Psoas muscle (tissue), 7 donors: ENCODE measurements at regions not wholly inside any gene's neighbourhood (a gene's known extent, or its start where the extent isn't known, plus 50 kb on each side); places are given as distances from the start of the nearest gene placed in this dataset.

Experiments used
- ATAC-seq, 4 donors: fragments of 200-7000 bp; cut with Tn5 transposase; one replicate each; pipeline ENCODE4 v1.9.1; 2020; ENCODE audit warnings: moderate library complexity in 3 of 4, mild to moderate bottlenecking in 2 of 4
- DNase-seq, 2 donors: peaks; one replicate each; pipeline ENCODE4 v3.0.0-alpha.2; 2020
- H3K27ac ChIP-seq: fragments of 200-600 bp; one replicate; pipeline ENCODE4 v1.8.0; 2022
- H3K27me3 ChIP-seq, 3 donors: fragments of 200-600 bp in 1 of 3; one replicate each; pipeline versions ENCODE4 v1.6.1 to v1.8.0; 2013 to 2022; ENCODE audit warnings: low read length in 2 of 3, mild to moderate bottlenecking in 2 of 3, moderate library complexity in 1 of 3; ENCODE audit not compliant: insufficient read depth in 3 of 3
- H3K36me3 ChIP-seq, 2 donors: fragments of 200-600 bp in 1 of 2; one replicate each; pipeline versions ENCODE4 v1.6.1 to v1.8.0; 2013 to 2022; ENCODE audit warnings: low read depth in 1 of 2, mild to moderate bottlenecking in 1 of 2, moderate library complexity in 1 of 2; ENCODE audit not compliant: insufficient read depth in 1 of 2
- H3K4me1 ChIP-seq: fragments of 200-600 bp; one replicate; pipeline ENCODE4 v1.8.0; 2022
- H3K4me3 ChIP-seq: fragments of 200-600 bp; one replicate; pipeline ENCODE4 v1.8.0; 2022; ENCODE audit warnings: mild to moderate bottlenecking
- H3K9me3 ChIP-seq: fragments of 200-600 bp; one replicate; pipeline ENCODE4 v1.8.0; 2022
- WGBS, 3 donors: extraction: QIAGEN DNeasy Blood & Tissue Kit; methylation state at CpG; one replicate each; pipeline versions ENCODE4 v1.1.6 to v1.1.7; 2013; 5-methylcytosine and 5-hydroxymethylcytosine counted together
- intact Hi-C, 2 donors: fragments of 100-400 bp; cut with DNase I; formaldehyde crosslinking; loops; one replicate each; pipeline versions ENCODE4 v1.11.0 to v1.14.2; 2022
- TF ChIP-seq, protein P1 (sequence below): fragments of 200-600 bp; IDR thresholded peaks from one replicate; pipeline ENCODE4 v1.8.0; 2022; ENCODE audit warnings: antibody characterized with exemption
- donor health status: healthy with polysubstance abuse.
- donor health status: DM: no; HTN: no; CAD: no; lungs with moderate emphysema.
- donor health status: Bipolar disorder and iron deficiency.
- donor health status: healthy.
- donor health status: DM: yes; HTN: yes; CAD: no.
- donor health status: DM: no; HTN: no; CAD: no.
- donor health status: DM: yes; HTN: yes; CAD: no.

DNA sequence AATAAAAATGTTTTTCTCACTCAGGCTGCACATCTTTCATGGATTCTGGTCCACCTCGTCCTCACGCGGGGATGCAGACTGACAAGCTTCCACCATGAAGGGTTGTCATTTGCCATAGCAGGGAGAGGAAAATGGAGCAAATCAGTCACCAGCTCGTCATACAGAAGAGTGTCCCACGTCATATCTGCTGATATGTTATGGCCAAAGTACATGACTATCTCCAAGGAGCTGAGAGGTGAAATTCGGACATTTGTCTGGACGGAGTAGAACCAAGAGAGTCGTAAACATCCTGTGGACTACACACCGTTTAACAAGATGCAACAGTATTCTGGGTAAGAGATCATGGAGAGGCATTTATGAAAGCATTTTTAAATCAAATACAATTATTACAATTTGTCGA lies 75.3 kb upstream of the MYOCD start:
- TF ChIP-seq, protein P1, sequence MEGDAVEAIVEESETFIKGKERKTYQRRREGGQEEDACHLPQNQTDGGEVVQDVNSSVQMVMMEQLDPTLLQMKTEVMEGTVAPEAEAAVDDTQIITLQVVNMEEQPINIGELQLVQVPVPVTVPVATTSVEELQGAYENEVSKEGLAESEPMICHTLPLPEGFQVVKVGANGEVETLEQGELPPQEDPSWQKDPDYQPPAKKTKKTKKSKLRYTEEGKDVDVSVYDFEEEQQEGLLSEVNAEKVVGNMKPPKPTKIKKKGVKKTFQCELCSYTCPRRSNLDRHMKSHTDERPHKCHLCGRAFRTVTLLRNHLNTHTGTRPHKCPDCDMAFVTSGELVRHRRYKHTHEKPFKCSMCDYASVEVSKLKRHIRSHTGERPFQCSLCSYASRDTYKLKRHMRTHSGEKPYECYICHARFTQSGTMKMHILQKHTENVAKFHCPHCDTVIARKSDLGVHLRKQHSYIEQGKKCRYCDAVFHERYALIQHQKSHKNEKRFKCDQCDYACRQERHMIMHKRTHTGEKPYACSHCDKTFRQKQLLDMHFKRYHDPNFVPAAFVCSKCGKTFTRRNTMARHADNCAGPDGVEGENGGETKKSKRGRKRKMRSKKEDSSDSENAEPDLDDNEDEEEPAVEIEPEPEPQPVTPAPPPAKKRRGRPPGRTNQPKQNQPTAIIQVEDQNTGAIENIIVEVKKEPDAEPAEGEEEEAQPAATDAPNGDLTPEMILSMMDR: no peak
- Histone ChIP-seq H3K4me3 (no peak overlapping the region), H3K27me3 (no peaks in the 10 kb centered on the region), H3K4me1 (no peaks in the 10 kb centered on the region), H3K36me3 (no peaks in the 10 kb centered on the region), H3K9me3 (peaks cover 3% of the 10 kb centered on the region), H3K27ac (no peak overlapping the region)
- no peak for ATAC-seq
- 88 to 89% (median 89%) methylated on average over 10 of the region's 10 CpGs for WGBS, 3 donors
- DNase-seq: no peak
- intact Hi-C loops: no loop called here

DNA sequence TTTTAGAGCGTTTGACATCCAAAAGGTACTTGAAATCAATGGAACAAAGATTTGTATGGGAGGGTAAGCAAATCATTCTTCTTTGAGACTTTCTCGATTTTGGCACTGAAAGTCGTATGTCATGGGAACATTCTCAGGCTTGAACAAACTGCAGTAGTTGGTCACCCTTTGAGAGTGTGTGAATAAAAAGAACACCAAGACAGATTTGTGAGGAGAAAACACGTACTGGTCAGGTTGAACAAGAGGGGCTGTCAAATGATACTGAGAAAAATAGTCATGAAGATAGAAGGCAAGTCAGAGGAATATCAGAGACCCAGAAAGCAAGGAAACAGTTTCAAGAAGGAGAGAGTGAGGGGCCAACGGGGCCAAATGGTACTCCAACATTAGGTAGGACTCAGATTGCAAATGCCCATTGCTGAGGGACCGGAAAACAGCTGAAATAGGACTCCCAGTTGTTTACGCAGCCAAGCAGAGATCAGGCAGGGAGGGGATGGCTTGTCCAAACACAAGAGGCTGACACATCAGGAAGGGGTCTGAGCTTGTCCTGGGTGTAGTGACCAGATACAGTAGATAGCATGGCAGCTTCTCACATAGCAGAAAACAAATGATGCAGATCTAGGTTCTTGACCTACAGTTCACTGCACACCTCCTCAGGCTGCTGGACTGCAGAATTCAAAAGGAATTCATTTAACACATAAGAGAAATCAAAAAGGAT lies 74.5 kb upstream of the MYOCD start:
- H3K27me3 ChIP-seq: no peaks in the 10 kb centered on the region
- WGBS, 3 donors: 36 to 41% (median 40%) methylated on average over 7 of the region's 7 CpGs
- TF ChIP-seq, protein P1: no peak
- DNase-seq: no peak
- intact Hi-C loops: no loop called here
- H3K36me3 ChIP-seq: no peaks in the 10 kb centered on the region
- H3K4me3 ChIP-seq: no peak overlapping the region
- no peaks in the 10 kb centered on the region for H3K4me1 ChIP-seq
- ATAC-seq: no peak
- peaks cover 3% of the 10 kb centered on the region for H3K9me3 ChIP-seq
- H3K27ac ChIP-seq: no peak overlapping the region

DNA sequence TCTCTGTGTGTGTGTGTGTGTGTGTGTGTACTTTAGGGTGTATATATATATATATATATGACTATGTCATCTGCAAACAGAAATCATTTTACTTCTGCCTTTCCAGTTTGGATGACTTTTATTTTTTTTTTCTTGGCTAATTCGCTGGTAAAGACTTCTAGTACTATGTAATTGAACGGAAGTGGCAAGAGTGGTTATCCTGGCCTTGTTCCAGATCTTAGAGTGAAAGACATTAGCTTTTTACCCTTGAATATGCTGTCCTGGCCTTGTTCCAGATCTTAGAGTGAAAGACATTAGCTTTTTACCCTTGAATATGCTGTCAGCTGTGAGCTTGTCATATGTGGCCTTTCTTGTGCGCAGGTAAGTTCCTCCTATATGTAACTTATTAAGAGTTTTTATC lies 72.7 kb upstream of the MYOCD start:
- 47 to 57% (median 51%) methylated on average over 3 of the region's 3 CpGs for WGBS, 3 donors
- Histone ChIP-seq H3K9me3 (peaks cover 3% of the 10 kb centered on the region), H3K27ac (no peak overlapping the region), H3K4me1 (no peaks in the 10 kb centered on the region), H3K4me3 (no peak overlapping the region), H3K36me3 (no peaks in the 10 kb centered on the region), H3K27me3 (no peaks in the 10 kb centered on the region)
- DNase-seq (no peak), ATAC-seq (no peak)
- intact Hi-C loops: no loop called here
- TF ChIP-seq, protein P1: no peak

DNA sequence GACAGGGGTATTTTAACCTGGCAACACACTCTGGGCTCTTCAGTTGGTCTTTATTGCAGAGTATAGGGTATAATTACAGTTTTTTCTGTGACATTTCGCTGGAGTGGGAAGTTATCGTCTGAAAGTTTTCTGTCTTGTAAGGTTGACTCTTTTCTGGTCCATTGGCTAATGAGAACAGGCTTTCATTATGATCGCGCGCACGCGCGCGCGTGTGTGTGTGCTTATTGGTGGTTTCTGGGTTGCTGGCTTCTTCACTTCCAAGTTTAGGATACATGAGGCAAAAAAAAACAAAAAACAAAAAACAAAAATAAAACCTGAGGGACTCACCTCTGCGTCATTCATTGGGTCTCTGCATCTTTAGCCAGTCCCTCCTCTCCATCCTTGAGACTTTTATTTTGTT lies 68.7 kb upstream of the MYOCD start:
- Histone ChIP-seq H3K9me3 (no peaks in the 10 kb centered on the region), H3K4me1 (no peaks in the 10 kb centered on the region), H3K27ac (no peak overlapping the region), H3K4me3 (no peak overlapping the region), H3K27me3 (no peaks in the 10 kb centered on the region), H3K36me3 (no peaks in the 10 kb centered on the region)
- intact Hi-C loops: no loop called here
- 95 to 97% (median 96%) methylated on average over 11 of the region's 11 CpGs for WGBS, 3 donors
- DNase-seq: no peak
- TF ChIP-seq, protein P1: no peak
- no peak for ATAC-seq

DNA sequence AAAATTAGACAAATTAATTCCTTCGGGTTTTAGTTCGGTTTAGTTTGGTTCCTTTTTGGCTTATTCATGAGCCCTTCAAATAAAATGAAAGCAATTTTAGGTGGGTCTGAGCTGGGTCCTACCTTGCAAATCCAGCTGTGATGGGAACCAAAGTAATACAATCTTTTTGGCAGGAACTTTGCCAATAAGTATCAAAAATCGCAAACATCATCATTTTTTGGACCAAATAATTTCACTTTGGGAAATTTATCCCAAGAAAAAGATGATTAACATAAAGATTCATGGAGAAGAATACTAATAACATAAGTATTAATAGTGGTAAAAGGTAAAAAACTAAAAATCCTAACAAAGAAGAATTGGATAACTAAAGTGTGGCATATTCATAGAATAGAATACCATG lies 67.8 kb upstream of the MYOCD start:
- H3K4me1 ChIP-seq: no peaks in the 10 kb centered on the region
- H3K36me3 ChIP-seq: no peaks in the 10 kb centered on the region
- 80 to 84% (median 81%) methylated on average over 3 of the region's 3 CpGs for WGBS, 3 donors
- H3K4me3 ChIP-seq: no peak overlapping the region
- H3K27me3 ChIP-seq: no peaks in the 10 kb centered on the region
- TF ChIP-seq, protein P1: no peak
- no peaks in the 10 kb centered on the region for H3K9me3 ChIP-seq
- no peak overlapping the region for H3K27ac ChIP-seq
- intact Hi-C loops: no loop called here
- ATAC-seq (no peak), DNase-seq (no peak)
